AG09319 (cell line): ENCODE measurements at regions not wholly inside any gene's neighbourhood (a gene's known extent, or its start where the extent isn't known, plus 50 kb on each side); places are given as distances from the start of the nearest gene placed in this dataset.
"Not testable (repeated sequence)": the region's sequence is repeated elsewhere in the genome, so short reads cannot be mapped to it uniquely, and the experiment has no call there.

Experiments
- DNase-seq: peaks from one replicate; pipeline ENCODE4 v3.0.0-alpha.2; 2010; ENCODE audit warnings: low read depth; ENCODE audit errors: extremely low read depth
- TF ChIP-seq, protein P1 (sequence below): IDR thresholded peaks from 2 replicates; pipeline ENCODE4 v1.5.1; 2011; ENCODE audit warnings: low read depth, mild to moderate bottlenecking, inconsistent platforms, low read length, moderate library complexity

DNA sequence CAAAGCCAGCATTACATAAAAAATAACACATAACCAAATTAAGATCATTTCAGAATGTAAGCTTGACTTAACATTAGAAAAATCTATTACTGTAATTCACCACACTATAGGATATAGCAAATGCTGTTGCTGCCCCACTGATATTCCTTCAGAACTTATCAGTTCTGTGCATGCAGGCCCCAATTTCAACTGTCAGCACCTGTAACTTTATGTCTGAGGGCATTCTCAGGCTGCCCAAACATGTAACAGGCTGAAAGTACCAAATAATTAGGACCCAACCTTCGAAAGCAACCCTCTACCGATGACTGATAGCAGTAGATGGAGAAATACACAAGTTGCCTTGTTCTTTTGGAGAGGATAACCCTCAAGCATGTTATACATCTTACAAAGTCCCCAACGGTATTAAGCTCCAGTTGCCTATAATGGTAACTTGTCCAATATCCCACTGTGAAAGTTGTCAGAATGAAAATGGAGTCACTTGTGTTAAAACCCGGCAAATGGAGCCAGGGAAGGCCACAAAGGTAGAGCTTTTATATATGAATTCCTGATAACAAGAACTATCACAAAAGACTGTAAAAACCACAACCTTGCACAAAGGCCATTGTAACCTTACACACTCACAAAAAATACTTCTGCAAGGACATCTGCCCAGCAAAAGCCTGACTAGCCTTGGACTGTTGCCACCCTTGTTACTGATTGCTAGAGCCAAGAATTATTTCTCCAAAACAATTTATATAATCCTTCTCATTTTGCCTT, 66.9 kb upstream of the ZNF746 start:
- TF ChIP-seq, protein P1, sequence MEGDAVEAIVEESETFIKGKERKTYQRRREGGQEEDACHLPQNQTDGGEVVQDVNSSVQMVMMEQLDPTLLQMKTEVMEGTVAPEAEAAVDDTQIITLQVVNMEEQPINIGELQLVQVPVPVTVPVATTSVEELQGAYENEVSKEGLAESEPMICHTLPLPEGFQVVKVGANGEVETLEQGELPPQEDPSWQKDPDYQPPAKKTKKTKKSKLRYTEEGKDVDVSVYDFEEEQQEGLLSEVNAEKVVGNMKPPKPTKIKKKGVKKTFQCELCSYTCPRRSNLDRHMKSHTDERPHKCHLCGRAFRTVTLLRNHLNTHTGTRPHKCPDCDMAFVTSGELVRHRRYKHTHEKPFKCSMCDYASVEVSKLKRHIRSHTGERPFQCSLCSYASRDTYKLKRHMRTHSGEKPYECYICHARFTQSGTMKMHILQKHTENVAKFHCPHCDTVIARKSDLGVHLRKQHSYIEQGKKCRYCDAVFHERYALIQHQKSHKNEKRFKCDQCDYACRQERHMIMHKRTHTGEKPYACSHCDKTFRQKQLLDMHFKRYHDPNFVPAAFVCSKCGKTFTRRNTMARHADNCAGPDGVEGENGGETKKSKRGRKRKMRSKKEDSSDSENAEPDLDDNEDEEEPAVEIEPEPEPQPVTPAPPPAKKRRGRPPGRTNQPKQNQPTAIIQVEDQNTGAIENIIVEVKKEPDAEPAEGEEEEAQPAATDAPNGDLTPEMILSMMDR = no peak

DNA sequence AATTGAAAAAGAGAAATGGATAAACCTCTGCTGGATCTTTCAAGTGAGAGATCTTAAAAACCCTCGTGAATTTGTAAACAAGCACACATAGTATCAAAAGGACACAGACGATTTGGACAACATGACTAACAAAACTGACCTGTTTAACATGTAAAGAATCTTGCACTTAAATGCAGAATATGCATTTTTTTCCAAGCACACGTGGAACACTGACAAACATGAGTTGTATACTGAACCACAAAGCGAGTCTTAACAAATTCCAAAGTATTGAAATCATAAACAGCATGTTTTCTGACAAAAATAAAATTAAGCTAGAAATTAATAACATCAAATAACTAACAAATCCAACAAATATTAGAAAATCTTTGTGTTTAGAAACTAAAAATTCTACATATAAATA, 65.0 kb upstream of the ZNF746 start:
- TF ChIP-seq, protein P1 = no peak

More for the DNA sequence above, 66.9 kb upstream of the ZNF746 start:
- DNase-seq = no peak

DNA sequence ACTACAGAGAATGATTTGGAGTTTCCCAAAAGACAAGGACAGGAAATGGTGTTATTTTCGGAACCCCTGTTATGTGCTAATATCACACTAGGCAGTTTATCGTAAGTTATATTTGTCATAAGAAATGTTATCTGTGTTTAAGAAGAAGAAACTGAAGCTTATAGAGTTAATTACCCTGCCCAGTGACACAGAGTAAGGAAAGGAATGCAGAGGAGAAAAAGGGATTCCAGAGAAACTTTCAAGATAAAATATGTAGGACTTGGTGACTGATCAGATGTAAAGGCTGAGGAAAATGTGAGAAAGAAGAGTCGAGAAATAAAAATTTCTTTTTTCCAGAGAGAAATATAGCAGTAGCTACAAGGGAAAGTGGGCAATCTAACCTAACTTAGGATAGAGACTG, 63.5 kb upstream of the ZNF746 start:
- DNase-seq = no peak
- TF ChIP-seq, protein P1 = no peak

More for the DNA sequence above, 65.0 kb upstream of the ZNF746 start:
- DNase-seq = no peak

DNA sequence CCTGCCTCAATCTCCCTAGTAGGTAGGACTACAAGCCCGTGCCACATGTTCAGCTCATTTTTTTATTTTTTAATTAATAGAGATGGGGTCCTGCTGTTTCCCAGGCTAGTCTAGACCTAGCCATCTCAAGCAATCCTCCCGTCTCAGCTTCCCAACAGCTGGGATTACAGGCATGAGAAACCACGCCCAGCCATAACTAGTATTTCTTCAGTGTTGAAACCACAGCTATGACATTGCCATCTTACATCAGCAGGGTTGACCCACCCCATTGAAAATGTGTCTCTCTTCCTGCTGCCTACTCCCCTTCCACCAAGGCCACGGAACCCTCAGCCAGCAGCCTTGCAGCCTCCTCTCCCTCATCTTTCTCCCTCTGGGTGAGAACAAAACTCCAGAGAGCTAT, 62.1 kb upstream of the ZNF746 start:
- TF ChIP-seq, protein P1 = no peak

DNA sequence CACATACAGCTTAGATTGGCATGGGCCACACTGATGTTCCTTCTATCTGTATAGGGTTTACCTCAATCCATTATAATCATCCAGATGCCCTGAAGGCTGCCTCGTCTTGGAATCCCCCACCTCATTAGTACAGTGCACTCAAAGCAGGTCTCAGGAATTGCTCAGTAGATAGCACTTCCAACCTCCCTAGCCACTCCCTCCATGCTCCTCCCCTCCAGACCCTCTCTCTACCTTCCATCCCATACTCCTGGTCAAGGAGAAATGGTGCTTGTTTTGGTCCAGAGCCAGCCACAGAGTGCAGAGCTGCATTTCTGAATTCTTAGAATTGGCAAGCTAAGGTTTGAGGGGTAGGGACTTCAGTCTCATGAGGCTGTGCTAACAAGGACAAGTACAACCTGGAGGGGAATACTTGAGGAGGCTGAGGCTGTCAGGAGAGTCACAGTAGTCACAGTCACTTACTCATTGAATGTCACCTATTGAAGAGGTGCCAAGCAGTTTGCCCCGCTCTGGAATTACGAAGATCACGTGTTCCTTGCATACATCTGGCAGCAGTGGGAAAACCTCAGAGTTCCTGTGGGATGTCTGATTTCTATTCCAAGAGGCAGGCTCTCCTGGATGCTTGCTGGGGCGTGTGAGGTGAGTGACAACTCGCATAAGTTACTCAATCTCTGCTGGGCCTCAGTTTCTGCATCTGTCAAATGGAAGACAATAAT, 60.7 kb upstream of the ZNF746 start:
- TF ChIP-seq, protein P1 = no peak
- DNase-seq = no peak

More for the DNA sequence above, 62.1 kb upstream of the ZNF746 start:
- peak; percentile 25 for DNase-seq

DNA sequence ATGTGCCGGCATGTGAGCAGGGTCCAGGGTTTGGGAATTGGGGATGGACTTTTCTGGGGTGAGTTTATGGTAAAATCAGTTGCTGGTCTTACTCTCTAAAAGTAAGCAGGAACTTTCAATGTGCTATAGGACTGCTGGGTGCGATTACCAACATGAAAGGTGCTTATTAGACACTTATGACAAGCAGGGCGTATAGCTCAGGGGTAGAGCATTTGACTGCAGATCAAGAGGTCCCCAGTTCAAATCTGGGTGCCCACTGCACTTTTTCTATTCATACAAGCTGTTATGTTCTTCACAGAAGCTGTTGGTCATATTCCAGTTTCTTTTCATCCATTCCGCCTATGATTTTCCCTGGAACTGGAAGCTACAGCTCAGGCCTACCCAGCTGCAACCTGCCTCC, 58.9 kb upstream of the ZNF746 start:
- not testable (repeated sequence) for DNase-seq

DNA sequence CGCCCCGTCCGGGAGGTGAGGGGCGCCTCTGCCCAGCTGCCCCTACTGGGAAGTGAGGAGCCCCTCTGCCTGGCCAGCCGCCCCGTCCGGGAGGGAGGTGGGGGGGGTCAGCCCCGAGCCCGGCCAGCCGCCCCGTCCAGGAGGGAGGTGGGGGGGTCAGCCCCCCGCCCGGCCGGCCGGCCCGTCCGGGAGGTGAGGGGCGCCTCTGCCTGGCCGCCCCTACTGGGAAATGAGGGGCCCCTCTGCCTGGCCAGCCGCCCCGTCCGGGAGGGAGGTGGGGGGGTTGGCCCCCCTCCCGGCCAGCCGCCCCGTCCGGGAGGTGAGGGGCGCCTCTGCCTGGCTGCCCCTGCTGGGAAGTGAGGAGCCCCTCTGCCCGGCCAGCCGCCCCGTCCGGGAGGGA, 57.2 kb upstream of the ZNF746 start:
- not testable (repeated sequence) for DNase-seq

DNA sequence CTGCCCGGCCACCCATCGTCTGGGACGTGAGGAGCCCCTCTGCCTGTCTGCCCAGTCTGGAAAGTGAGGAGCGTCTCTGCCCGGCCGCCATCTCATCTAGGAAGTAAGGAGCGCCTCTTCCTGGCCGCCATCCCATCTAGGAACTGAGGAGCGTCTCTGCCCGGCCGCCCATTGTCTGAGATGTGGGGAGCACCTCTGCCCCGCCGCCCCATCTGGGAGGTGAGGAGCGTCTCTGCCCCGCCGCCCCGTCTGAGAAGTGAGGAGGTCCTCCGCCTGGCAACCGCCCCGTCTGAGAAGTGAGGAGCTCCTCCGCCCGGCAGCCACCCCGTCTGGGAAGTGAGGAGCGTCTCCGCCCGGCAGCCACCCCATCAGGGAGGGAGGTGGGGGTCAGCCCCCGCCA, 56.4 kb upstream of the ZNF746 start:
- not testable (repeated sequence) for DNase-seq

DNA sequence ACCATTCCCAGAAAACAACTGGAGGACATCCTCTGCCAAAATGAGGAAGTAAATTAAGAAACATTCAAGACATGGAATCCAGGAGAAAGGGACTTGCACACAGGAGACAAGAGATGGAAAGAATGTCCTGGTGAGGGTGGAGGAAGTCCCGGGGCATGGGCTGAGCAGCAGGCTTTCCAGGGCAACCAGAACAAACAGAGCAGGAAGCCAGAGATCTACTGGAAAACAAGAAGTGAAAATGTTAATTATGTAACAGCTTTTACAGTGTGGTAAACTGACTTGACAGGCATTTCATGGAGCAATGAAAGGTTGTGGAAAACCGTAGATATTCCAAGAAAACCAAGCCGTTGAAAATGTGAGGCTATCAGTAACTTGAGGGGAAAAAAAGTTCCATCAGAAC, 55.2 kb upstream of the ZNF746 start:
- TF ChIP-seq, protein P1 = no peak
- DNase-seq = no peak
